HCT116 (cell line): ENCODE measurements at regions not wholly inside any gene's neighbourhood (a gene's known extent, or its start where the extent isn't known, plus 50 kb on each side); places are given as distances from the start of the nearest gene placed in this dataset.

Source experiments
- ATAC-seq: fragments of 200-7000 bp; cut with Tn5 transposase; 2 replicates; pipeline ENCODE4 v1.9.1; 2020; ENCODE audit warnings: mild to moderate bottlenecking, moderate library complexity
- BruUV-seq: library from RNA; stranded (reverse); fragments of 400-500 nt; replicated peaks from 2 replicates; lab custom pipeline; 2021; lab: Mats Ljungman, UMichigan
- CTCF ChIA-PET: fragments of 300-600 bp; sonication (Branson Sonifier 250); formaldehyde crosslinking; loops from one replicate; lab custom pipeline; 2021; ENCODE audit warnings: antibody characterized with exemption; lab: Charles Lee
- POLR2A ChIA-PET: fragments of 300-600, 350-600 bp; sonication (Branson Sonifier 250); formaldehyde crosslinking; loops from one replicate; lab custom pipeline; 2021; ENCODE audit warnings: antibody characterized with exemption; lab: Charles Lee
- RAD21 ChIA-PET, 2 experiments: fragments of 300-600 bp; sonication (Branson Sonifier 250); formaldehyde crosslinking; loops; one replicate each; lab custom pipeline; 2023; ENCODE audit warnings: low total read pairs in 2 of 2; ENCODE audit not compliant: uncharacterized antibody in 2 of 2, unreplicated experiment in 2 of 2, low non-redundant PET in 1 of 2; lab: Charles Lee
- DNase-seq: peaks from one replicate; pipeline ENCODE4 v3.0.0-alpha.2; 2010; ENCODE audit warnings: low read depth, low spot score
- H2AFZ ChIP-seq: fragments of 200-600 bp; shearing (Covaris generic), sonication (generic); 2 replicates; pipeline ENCODE4 v1.6.1; 2017; ENCODE audit warnings: low read depth, mixed run types, mixed read lengths, antibody characterized with exemption, low read length; ENCODE audit not compliant: poor library complexity, severe bottlenecking
- H3K27ac ChIP-seq: 2 replicates; pipeline ENCODE4 v1.5.1; 2012; ENCODE audit warnings: low read depth, low read length
- H3K27me3 ChIP-seq: fragments of 200-600 bp; sonication (generic); 2 replicates; pipeline ENCODE4 v1.6.1; 2016; ENCODE audit warnings: mixed run types, low read length, mixed read lengths; ENCODE audit not compliant: insufficient read depth
- H3K36me3 ChIP-seq, 2 experiments: fragments of 200-500 bp in 1 of 2; fragments of 200-600 bp in 1 of 2; sonication (Bioruptor generic) in 1 of 2; sonication (generic) in 1 of 2; 2 replicates each; pipeline versions ENCODE4 v1.5.1 to v1.6.1; 2014 to 2016; ENCODE audit warnings: low read length in 2 of 2, inconsistent platforms in 1 of 2, mixed read lengths in 1 of 2, mixed run types in 1 of 2; ENCODE audit not compliant: insufficient read depth in 2 of 2, control insufficient read depth in 1 of 2
- H3K4me1 ChIP-seq, 2 experiments: fragments of 200-600 bp in 1 of 2; sonication (generic) in 1 of 2; 2 replicates each; pipeline versions ENCODE4 v1.5.1 to v1.6.1; 2012 to 2017; ENCODE audit warnings: low read length in 2 of 2, inconsistent platforms in 1 of 2, mild to moderate bottlenecking in 1 of 2, mixed read lengths in 1 of 2, mixed run types in 1 of 2, moderate library complexity in 1 of 2; ENCODE audit not compliant: insufficient read depth in 2 of 2, control insufficient read depth in 1 of 2
- H3K4me2 ChIP-seq: fragments of 200-600 bp; sonication (generic); 2 replicates; pipeline ENCODE4 v1.6.1; 2017; ENCODE audit warnings: mixed run types, low read length, mixed read lengths
- H3K4me3 ChIP-seq, 2 experiments: fragments of 200-600 bp in 1 of 2; sonication (generic) in 1 of 2; replicated peaks in 1 of 2; 2 replicates each; pipeline ENCODE4 v1.5.1; 2011 to 2016; ENCODE audit warnings: low read length in 2 of 2, control low read depth in 1 of 2, low read depth in 1 of 2, mild to moderate bottlenecking in 1 of 2, mixed read lengths in 1 of 2, mixed run types in 1 of 2
- H3K79me2 ChIP-seq: fragments of 200-600 bp; sonication (generic); 2 replicates; pipeline ENCODE4 v1.6.1; 2017; ENCODE audit warnings: mild to moderate bottlenecking, mixed run types, low read length, moderate library complexity, mixed read lengths; ENCODE audit not compliant: insufficient read depth
- H3K9ac ChIP-seq: fragments of 200-600 bp; sonication (generic); 2 replicates; pipeline ENCODE4 v1.6.1; 2016; ENCODE audit warnings: low read length, mixed read lengths
- H3K9me2 ChIP-seq: fragments of 200-600 bp; sonication (generic), shearing (Covaris generic); 2 replicates; pipeline ENCODE4 v1.6.1; 2017; ENCODE audit warnings: mixed run types, mild to moderate bottlenecking, moderate library complexity; ENCODE audit not compliant: insufficient read depth
- H3K9me3 ChIP-seq, 2 experiments: fragments of 200-500 bp in 1 of 2; fragments of 200-600 bp in 1 of 2; sonication (Bioruptor generic) in 1 of 2; sonication (generic) in 1 of 2; 2 replicates each; pipeline ENCODE4 v1.6.1; 2014 to 2017; ENCODE audit warnings: low read length in 2 of 2, mixed read lengths in 2 of 2, inconsistent platforms in 1 of 2, low read depth in 1 of 2, mild to moderate bottlenecking in 1 of 2, mixed run types in 1 of 2, moderate library complexity in 1 of 2; ENCODE audit not compliant: control insufficient read depth in 1 of 2, insufficient read depth in 1 of 2
- H4K20me1 ChIP-seq: fragments of 200-600 bp; sonication (generic), shearing (Covaris generic); 2 replicates; pipeline ENCODE4 v1.6.1; 2017; ENCODE audit warnings: mixed run types, mild to moderate bottlenecking, moderate library complexity; ENCODE audit not compliant: insufficient read depth
- ATF3 ChIP-seq: IDR thresholded peaks from 2 replicates; pipeline ENCODE4 v1.6.1; 2012
- CTCF ChIP-seq, 3 experiments: fragments of 200-600 bp in 1 of 3; sonication (generic) in 1 of 3; IDR thresholded peaks in 2 of 3; conservative IDR thresholded peaks in 1 of 3; 2 replicates each; pipeline ENCODE4 v1.5.1; 2012 to 2017; ENCODE audit warnings: low read depth in 2 of 3, low read length in 2 of 3, antibody characterized with exemption in 1 of 3, borderline replicate concordance in 1 of 3, control low read depth in 1 of 3, mild to moderate bottlenecking in 1 of 3, mixed read lengths in 1 of 3, mixed run types in 1 of 3, moderate library complexity in 1 of 3; ENCODE audit not compliant: insufficient read depth in 1 of 3
- ELF1 ChIP-seq: IDR thresholded peaks from 2 replicates; pipeline ENCODE4 v1.6.1; 2012; ENCODE audit warnings: low read depth, borderline replicate concordance
- EZH2 ChIP-seq: fragments of 200-600 bp; sonication (generic); IDR thresholded peaks from 2 replicates; pipeline ENCODE4 v1.6.1; 2017; ENCODE audit warnings: antibody characterized with exemption, mixed run types
- FOSL1 ChIP-seq: IDR thresholded peaks from 2 replicates; pipeline ENCODE4 v1.6.1; 2012; ENCODE audit warnings: low read depth
- MAX ChIP-seq: IDR thresholded peaks from 2 replicates; pipeline ENCODE4 v1.6.1; 2012
- RAD21 ChIP-seq: IDR thresholded peaks from 2 replicates; pipeline ENCODE4 v1.6.1; 2012; ENCODE audit warnings: low read depth, mild to moderate bottlenecking
- SRF ChIP-seq: IDR thresholded peaks from 2 replicates; pipeline ENCODE4 v1.6.1; 2012; ENCODE audit warnings: low read depth
- intact Hi-C: fragments of 100-400 bp; cut with micrococcal nuclease; formaldehyde crosslinking; loops from 2 replicates; pipeline ENCODE4 v1.10.0; 2022

- ChIA-PET CTCF (no interaction called here), POLR2A (no interaction called here)
- no TSS peak for BruUV-seq
These were observed 81.1 kb upstream of the ADAD1 start for GRCh38 chr4:122297694-122298093.

GRCh38 chr4:122300776-122301175 lies 78.0 kb upstream of the ADAD1 start:
- TF ChIP-seq SRF (no peak), CTCF (IDR thresholded peaks at IDR 0.05 in 2 of 3, conservative IDR thresholded peaks at IDR 0.05 in 1 of 3; ENCODE audit: borderline replicate concordance in 1 of 3, insufficient read depth in 1 of 3, low read depth in 2 of 3, low read length in 2 of 3) (peak in 2 of 3 experiments; percentile 19 to 43; a peak in 2 of 6 replicates)
- TF ChIP-seq, all 23 proteins: peak for 1
- no peak overlapping the region for H3K4me2 ChIP-seq
- no peaks in the 10 kb centered on the region for H3K9me3 ChIP-seq
- H3K4me3 ChIP-seq = no peak overlapping the region
- H3K79me2 ChIP-seq = no peaks in the 10 kb centered on the region
- ChIA-PET RAD21 (no interaction called here), CTCF (no interaction called here), POLR2A (no interaction called here)
- intact Hi-C loops = no loop called here
- H4K20me1 ChIP-seq = no peaks in the 10 kb centered on the region; the same call in 1 of the 2 replicates
- no peaks in the 10 kb centered on the region for H3K4me1 ChIP-seq
- no peak overlapping the region for H3K9ac ChIP-seq
- no peaks in the 10 kb centered on the region for H3K9me2 ChIP-seq
- DNase-seq = no peak
- no peak for ATAC-seq
- no peak overlapping the region for H2AFZ ChIP-seq
- H3K27me3 ChIP-seq = no peaks in the 10 kb centered on the region
- no TSS peak for BruUV-seq
- H3K27ac ChIP-seq = no peak overlapping the region
- H3K36me3 ChIP-seq = no peaks in the 10 kb centered on the region

More at GRCh38 chr4:122297694-122298093, 81.1 kb upstream of the ADAD1 start:
- Histone ChIP-seq H2AFZ (no peak overlapping the region), H3K27me3 (no peaks in the 10 kb centered on the region), H3K4me3 (no peak overlapping the region), H3K9me3 (no peaks in the 10 kb centered on the region), H3K27ac (no peak overlapping the region), H3K9ac (no peak overlapping the region), H3K9me2 (no peaks in the 10 kb centered on the region), H3K4me1 (no peaks in the 10 kb centered on the region), H3K36me3 (no peaks in the 10 kb centered on the region), H3K79me2 (no peaks in the 10 kb centered on the region), H3K4me2 (no peak overlapping the region), H4K20me1 (no peaks in the 10 kb centered on the region; the same call in 1 of the 2 replicates)
- ATAC-seq = no peak
- RAD21 ChIA-PET = no interaction called here
- no peak for DNase-seq
- intact Hi-C loops = no loop called here
- TF ChIP-seq MAX (no peak), FOSL1 (no peak), EZH2 (no peak), SRF (no peak), RAD21 (no peak), ATF3 (no peak), ELF1 (no peak)
